HG03175 (cell line): ENCODE measurements at regions not wholly inside any gene's neighbourhood (a gene's known extent, or its start where the extent isn't known, plus 50 kb on each side); places are given as distances from the start of the nearest gene placed in this dataset.
"Not testable (repeated sequence)": the region's sequence is repeated elsewhere in the genome, so short reads cannot be mapped to it uniquely, and the experiment has no call there.

Experiments used
- ATAC-seq: cut with Tn5 transposase; IDR thresholded peaks from one replicate; pipeline ENCODE4 v1.9.1; 2021; ENCODE audit warnings: mild to moderate bottlenecking, moderate library complexity; ENCODE audit not compliant: unreplicated experiment

GRCh38 chr4:58075724-58076123, 965.5 kb upstream of the IGFBP7 start:
- no peak for ATAC-seq

GRCh38 chr4:58074382-58074781, 964.2 kb upstream of the IGFBP7 start:
- no peak for ATAC-seq

GRCh38 chr4:58070726-58071125, 960.5 kb upstream of the IGFBP7 start:
- no peak for ATAC-seq

- no peak for ATAC-seq
Measured at GRCh38 chr4:58064653-58065052, 954.5 kb upstream of the IGFBP7 start.

- ATAC-seq: no peak
Measured at GRCh38 chr4:58063404-58064160, 953.4 kb upstream of the IGFBP7 start.

- no peak for ATAC-seq
Measured at GRCh38 chr4:58061967-58062366, 951.8 kb upstream of the IGFBP7 start.

GRCh38 chr4:58050439-58050838, 940.3 kb upstream of the IGFBP7 start:
- ATAC-seq: no peak

- no peak for ATAC-seq
Measured at GRCh38 chr4:58048491-58048890, 938.3 kb upstream of the IGFBP7 start.

- ATAC-seq: no peak
Measured at GRCh38 chr4:58042176-58042575, 932.0 kb upstream of the IGFBP7 start.

- ATAC-seq: no peak
Measured at GRCh38 chr4:57993944-57994343, 883.8 kb upstream of the IGFBP7 start.

GRCh38 chr4:57989430-57989829, 879.2 kb upstream of the IGFBP7 start:
- ATAC-seq: no peak

GRCh38 chr4:57985161-57985560, 875.0 kb upstream of the IGFBP7 start:
- ATAC-seq: no peak

GRCh38 chr4:57981123-57981522, 870.9 kb upstream of the IGFBP7 start:
- ATAC-seq: no peak

GRCh38 chr4:57974821-57975220, 864.6 kb upstream of the IGFBP7 start:
- no peak for ATAC-seq

- no peak for ATAC-seq
Measured at GRCh38 chr4:57973819-57974218, 863.6 kb upstream of the IGFBP7 start.

- no peak for ATAC-seq
Measured at GRCh38 chr4:57971261-57971660, 861.1 kb upstream of the IGFBP7 start.

GRCh38 chr4:57966987-57967760, 857.0 kb upstream of the IGFBP7 start:
- no peak for ATAC-seq

- not testable (repeated sequence) for ATAC-seq
Measured at GRCh38 chr4:57965431-57965830, 855.2 kb upstream of the IGFBP7 start.

GRCh38 chr4:57945298-57945697, 835.1 kb upstream of the IGFBP7 start:
- ATAC-seq: no peak

GRCh38 chr4:57943682-57944081, 833.5 kb upstream of the IGFBP7 start:
- no peak for ATAC-seq

GRCh38 chr4:57937326-57937725, 827.1 kb upstream of the IGFBP7 start:
- not testable (repeated sequence) for ATAC-seq

GRCh38 chr4:57926311-57926710, 816.1 kb upstream of the IGFBP7 start:
- ATAC-seq: no peak
